COR-L47 (cell line): ENCODE measurements at regions not wholly inside any gene's neighbourhood (a gene's known extent, or its start where the extent isn't known, plus 50 kb on each side); places are given as distances from the start of the nearest gene placed in this dataset.
A peak's percentile ranks its signal among the peaks of the same experiment; 100 is the strongest.

ENCODE experiments used
- DNase-seq: peaks from one replicate; lab custom pipeline; 2025; lab: John Stamatoyannopoulos, UW

- no peak for DNase-seq
Observed at GRCh38 chr18:70384181-70384790, 95.4 kb downstream of the SOCS6 start.

DNA sequence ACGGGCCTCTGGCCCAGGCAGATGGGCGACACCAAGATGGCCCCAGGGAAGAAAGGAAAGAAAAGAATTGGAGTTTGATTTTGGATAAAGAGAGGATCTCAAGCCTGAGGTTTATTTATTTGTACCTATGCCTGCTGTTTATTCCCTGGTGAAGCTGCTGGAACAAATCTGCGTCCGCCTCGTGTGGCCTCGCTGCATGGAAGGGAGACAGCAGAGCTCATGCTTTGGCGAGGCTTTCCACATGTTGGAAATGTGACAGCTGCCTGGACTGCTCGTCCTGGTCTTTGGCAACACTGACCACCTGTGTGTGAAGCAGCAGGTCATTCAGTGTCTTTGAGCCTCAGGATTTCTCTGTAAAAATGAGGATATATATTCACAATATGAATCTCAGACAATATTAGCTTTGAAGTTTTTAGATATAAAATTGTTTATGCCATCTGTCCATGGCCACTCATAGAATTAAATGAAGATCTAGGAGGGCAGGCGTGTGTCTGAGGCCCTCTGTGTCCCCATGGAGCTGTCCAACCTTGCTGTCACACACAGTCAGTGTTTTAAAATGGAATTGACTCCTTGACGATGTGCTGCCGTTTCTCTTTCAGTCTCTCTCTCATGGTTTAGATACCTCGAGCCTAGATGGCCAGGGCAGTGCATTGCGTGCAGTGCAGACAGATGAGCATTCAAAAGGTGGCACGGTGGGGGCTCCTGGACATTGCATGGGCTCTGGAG, 94.3 kb downstream of the SOCS6 start:
- DNase-seq: no peak

GRCh38 chr18:70382017-70382416, 93.2 kb downstream of the SOCS6 start:
- peak; percentile 52 for DNase-seq

GRCh38 chr18:70380915-70381896, 92.4 kb downstream of the SOCS6 start:
- peak; percentile 98 for DNase-seq
